Activated T-helper 1 cell treated with anti-CD3 and anti-CD28 coated beads, Interleukin-12 subunit alpha, Interleukin-12 subunit beta, Interleukin-2, Interleukin-4 antibody, amounts not matched to agents 30 ng/mL and 10 ng/mL and 1 ng/mL, durations not matched to agents 14 hours and 24 hours and 36 hours (primary cell): ENCODE measurements at regions not wholly inside any gene's neighbourhood (a gene's known extent, or its start where the extent isn't known, plus 50 kb on each side); places are given as distances from the start of the nearest gene placed in this dataset.

Source experiments
- DNase-seq: peaks from one replicate; pipeline ENCODE4 v3.0.0; 2021; ENCODE audit warnings: low spot score
- H3K27ac Mint-ChIP-seq: one replicate; pipeline ENCODE4 v1.8.0; 2021; ENCODE audit warnings: mild to moderate bottlenecking, mixed read lengths
- H3K27me3 Mint-ChIP-seq: one replicate; pipeline ENCODE4 v1.8.0; 2022; ENCODE audit warnings: mild to moderate bottlenecking, moderate library complexity, mixed read lengths; ENCODE audit not compliant: insufficient read depth
- H3K36me3 Mint-ChIP-seq: one replicate; pipeline ENCODE4 v1.8.0; 2021; ENCODE audit warnings: low read depth, mixed read lengths
- H3K4me1 Mint-ChIP-seq: one replicate; pipeline ENCODE4 v1.8.0; 2021; ENCODE audit warnings: low read depth, mixed read lengths
- H3K4me3 Mint-ChIP-seq: one replicate; pipeline ENCODE4 v1.8.0; 2021; ENCODE audit warnings: mild to moderate bottlenecking, moderate library complexity, mixed read lengths
- H3K9me3 Mint-ChIP-seq: one replicate; pipeline ENCODE4 v1.8.0; 2021; ENCODE audit warnings: mixed read lengths
- intact Hi-C: fragments of 100-400 bp; cut with micrococcal nuclease; formaldehyde crosslinking; loops from one replicate; pipeline ENCODE4 v1.15.1; 2024

DNA sequence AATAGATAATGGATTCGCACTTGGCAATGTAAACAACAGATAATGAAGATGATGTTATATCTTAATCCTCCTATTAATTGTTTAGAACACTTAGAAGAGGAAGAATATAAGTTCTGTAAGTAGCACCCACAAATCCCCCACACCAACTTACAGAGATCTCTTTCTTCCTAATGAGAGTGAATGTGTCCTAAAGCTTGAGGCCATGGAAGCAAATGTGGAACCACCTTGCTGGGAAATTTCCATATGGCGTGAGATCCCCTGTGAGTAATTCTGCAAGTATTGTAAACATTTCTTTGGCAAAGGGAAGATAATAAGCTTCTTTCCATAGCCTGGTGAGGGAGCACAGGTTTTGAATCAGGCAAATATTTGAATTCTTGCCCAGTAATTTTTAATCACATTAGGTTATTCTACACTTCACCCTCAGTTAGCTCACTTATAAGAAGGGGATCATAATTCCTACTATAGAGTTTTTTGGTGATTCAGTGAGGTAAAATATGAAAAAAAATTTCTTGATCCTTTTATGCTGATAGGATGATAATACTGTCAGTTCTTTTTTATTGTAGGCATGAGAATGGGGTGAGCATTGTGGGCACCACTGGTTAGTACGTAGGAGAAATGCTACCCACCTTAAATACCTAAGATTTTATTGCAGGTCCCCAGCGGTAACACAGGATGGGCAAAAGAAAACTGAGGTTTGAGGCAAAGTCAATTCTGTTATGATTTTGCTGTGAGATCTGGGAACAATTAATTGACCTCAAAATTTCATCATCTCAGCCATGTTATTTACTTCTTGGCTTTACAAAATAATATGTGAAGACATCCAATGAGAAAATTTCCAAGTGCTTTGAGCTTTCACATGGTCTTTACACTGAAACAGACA is 574.8 kb downstream of the PSAT1 start:
- H3K36me3 Mint-ChIP-seq: no peaks in the 10 kb centered on the region
- no peaks in the 10 kb centered on the region for H3K27me3 Mint-ChIP-seq
- no peak overlapping the region for H3K4me3 Mint-ChIP-seq
- DNase-seq: no peak
- intact Hi-C loops: no loop called here
- peaks cover 3% of the 10 kb centered on the region for H3K9me3 Mint-ChIP-seq
- H3K4me1 Mint-ChIP-seq: no peaks in the 10 kb centered on the region
- no peak overlapping the region for H3K27ac Mint-ChIP-seq

DNA sequence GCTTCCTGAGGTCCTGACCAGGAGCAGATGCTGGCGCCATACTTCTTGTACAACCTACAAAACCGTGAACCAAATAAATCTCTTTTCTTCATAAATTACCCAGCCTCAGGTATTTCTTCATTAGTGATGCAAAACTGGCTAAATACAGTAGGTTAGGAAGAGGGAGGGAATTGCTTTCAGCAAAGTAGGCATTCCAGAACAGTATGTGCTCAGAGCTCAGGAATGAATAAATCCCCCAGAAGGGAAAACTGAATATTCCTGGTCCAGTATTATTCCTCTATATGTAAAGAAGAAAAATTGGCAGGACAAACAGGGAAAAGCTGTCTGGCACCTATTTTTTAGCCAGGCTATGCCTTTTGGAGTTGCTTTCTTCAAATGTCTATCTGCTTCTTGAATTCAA is 577.1 kb downstream of the PSAT1 start:
- intact Hi-C loops: no loop called here
- peaks cover 3% of the 10 kb centered on the region for H3K9me3 Mint-ChIP-seq

DNA sequence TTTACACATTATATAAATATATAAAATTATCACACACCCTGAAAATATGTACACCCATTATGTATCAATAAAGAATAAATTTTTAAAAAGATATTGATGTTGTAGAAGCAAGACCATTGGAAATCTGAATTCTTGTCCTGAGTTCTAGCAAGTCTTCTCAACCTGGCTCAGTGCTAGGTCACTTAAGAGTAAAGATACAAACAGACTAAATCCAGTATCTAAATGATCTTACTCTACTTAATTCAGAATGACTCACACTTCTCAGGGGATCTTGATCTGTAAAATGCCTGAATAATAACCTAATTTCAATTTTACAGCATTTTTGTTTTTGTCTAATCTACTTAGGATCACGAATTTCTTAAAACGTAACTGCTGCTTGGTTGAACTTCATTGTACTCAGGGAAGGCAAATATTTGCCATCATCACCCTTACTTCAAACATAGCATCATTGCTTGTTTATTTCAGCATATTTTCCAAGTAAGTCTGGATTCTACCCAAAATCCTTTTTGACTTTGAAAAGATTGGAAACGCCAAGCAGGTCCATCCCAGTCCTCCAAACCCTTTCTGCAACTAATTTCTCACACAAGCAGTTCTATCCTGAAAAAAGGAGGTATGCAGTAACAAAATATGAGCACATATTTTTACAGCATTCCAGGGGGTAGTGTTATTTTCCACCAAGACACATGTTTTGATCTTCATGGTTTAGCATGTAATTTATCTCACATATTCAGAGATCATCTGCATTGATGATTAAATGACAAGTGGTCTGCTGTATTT is 582.6 kb downstream of the PSAT1 start:
- Mint-ChIP-seq H3K27me3 (no peaks in the 10 kb centered on the region), H3K36me3 (no peaks in the 10 kb centered on the region), H3K27ac (no peak overlapping the region), H3K9me3 (no peaks in the 10 kb centered on the region), H3K4me1 (no peaks in the 10 kb centered on the region), H3K4me3 (no peak overlapping the region)
- intact Hi-C loops: no loop called here
- DNase-seq: no peak

More for the DNA sequence above, 577.1 kb downstream of the PSAT1 start:
- no peak for DNase-seq
- Mint-ChIP-seq H3K27ac (no peak overlapping the region), H3K36me3 (no peaks in the 10 kb centered on the region), H3K4me1 (no peaks in the 10 kb centered on the region), H3K27me3 (no peaks in the 10 kb centered on the region), H3K4me3 (no peak overlapping the region)

DNA sequence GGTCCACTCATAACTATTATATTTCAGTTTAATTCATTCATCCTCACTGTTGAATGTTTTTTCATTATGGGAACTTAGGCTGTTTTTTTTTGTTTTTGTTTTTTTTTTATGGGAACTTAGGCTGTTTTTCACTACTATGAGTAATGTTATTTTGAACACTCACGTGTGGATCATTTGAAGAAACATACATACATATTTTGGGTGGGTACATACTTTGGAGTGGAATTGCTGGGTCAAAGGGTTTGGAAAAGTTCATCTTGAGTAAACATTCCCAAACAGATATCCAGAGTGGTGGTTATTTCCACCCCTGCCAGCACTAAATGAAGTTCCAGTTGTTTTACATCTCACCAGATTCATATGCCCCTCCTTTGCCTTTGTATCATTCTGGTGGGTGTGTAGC is 584.4 kb downstream of the PSAT1 start:
- Mint-ChIP-seq H3K4me3 (no peak overlapping the region), H3K27ac (no peak overlapping the region), H3K9me3 (no peaks in the 10 kb centered on the region), H3K4me1 (no peaks in the 10 kb centered on the region), H3K27me3 (no peaks in the 10 kb centered on the region), H3K36me3 (no peaks in the 10 kb centered on the region)
- no peak for DNase-seq
- intact Hi-C loops: no loop called here

DNA sequence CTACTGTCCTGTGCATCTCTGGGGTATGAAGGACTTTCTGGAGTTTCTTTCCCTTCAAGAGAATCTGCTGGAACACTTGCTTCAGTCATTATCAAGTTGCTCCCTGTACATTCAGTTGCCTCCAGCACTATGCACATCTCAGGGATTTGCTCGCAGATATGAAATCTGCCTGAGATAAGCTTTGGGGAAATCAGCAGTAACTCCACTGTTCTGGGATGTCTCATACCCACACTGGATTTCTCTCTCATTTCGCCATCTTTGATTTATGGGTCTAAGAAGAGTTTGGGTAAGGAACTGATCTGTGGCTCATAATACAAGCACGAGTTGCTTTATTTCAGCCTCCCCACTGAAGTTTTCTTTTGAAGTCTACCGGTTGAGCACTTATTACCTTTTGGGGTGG is 585.6 kb downstream of the PSAT1 start:
- intact Hi-C loops: no loop called here
- no peaks in the 10 kb centered on the region for H3K36me3 Mint-ChIP-seq
- no peak overlapping the region for H3K27ac Mint-ChIP-seq
- DNase-seq: no peak
- no peaks in the 10 kb centered on the region for H3K27me3 Mint-ChIP-seq
- no peak overlapping the region for H3K4me3 Mint-ChIP-seq
- H3K9me3 Mint-ChIP-seq: no peaks in the 10 kb centered on the region
- no peaks in the 10 kb centered on the region for H3K4me1 Mint-ChIP-seq

DNA sequence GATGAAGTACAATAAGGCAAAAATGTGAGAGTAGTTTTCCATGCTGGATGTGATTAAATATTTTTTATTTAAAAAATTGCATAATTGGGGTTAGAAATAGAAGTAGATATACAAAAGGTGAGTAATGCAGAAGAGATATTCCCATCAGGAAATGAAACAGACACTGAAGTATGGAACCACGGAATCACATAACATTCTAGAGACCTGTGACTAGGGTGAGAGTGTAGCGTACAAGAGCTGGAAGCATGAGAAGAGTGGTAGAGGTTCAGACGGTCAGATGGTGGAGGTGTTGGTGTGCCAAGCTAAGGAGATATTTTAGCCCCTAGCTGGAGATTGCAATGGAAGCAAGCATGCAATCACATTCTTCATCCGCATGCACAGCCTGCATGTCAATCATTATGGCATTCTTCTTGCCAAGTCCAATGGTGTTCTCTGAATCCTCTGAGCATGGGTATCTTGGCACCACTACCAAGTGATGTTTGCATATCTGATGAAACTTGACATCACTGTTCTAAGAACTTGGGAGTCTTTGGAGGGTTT is 587.8 kb downstream of the PSAT1 start:
- Mint-ChIP-seq H3K36me3 (no peaks in the 10 kb centered on the region), H3K9me3 (peaks cover 2% of the 10 kb centered on the region), H3K4me3 (no peak overlapping the region), H3K27ac (no peak overlapping the region), H3K4me1 (no peaks in the 10 kb centered on the region), H3K27me3 (no peaks in the 10 kb centered on the region)
- DNase-seq: no peak
- intact Hi-C loops: no loop called here

DNA sequence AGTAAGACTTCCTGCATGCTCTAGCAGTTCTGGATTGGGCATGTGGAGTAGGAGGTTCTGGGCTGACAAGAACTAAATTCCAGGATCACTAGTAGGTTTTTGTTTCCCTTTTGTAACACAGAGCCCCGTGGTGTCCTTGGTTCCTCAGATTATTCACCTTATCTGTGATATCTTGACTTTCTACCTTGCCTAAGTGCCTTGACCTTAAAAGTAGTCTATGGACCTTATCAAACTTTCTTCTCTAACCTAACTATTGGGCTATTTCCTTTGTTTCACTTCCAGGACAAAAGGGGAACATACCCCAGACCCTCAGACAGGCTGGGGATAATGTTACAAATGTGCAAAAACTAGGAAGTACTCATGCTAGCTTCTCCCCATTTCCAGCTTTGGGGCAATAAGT is 595.3 kb downstream of the PSAT1 start:
- Mint-ChIP-seq H3K4me1 (no peaks in the 10 kb centered on the region), H3K27me3 (no peaks in the 10 kb centered on the region), H3K9me3 (peaks cover 4% of the 10 kb centered on the region), H3K4me3 (no peak overlapping the region), H3K36me3 (no peaks in the 10 kb centered on the region), H3K27ac (no peak overlapping the region)
- no peak for DNase-seq
- intact Hi-C loops: no loop called here

DNA sequence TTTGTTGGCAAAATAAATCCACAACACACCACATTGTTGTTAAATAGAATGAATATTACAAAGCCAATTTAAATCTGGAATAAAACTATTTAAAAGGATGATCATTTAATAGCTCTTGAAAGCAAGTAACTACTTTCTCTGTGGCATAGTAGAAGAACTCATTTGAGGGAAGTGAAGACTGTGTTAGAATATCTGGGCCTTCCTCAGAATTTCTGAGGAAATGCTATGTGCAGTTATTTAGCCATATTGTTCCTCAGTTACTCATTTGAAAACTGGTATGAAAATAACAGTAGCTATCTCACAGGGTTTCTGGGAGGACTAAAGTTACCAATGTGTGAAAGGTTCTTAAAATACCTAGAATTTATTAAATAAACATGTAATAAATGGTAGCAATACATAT is 595.8 kb downstream of the PSAT1 start:
- DNase-seq: no peak
- Mint-ChIP-seq H3K36me3 (no peaks in the 10 kb centered on the region), H3K9me3 (peaks cover 4% of the 10 kb centered on the region), H3K4me3 (no peak overlapping the region), H3K27ac (no peak overlapping the region), H3K27me3 (no peaks in the 10 kb centered on the region), H3K4me1 (no peaks in the 10 kb centered on the region)
- intact Hi-C loops: no loop called here

DNA sequence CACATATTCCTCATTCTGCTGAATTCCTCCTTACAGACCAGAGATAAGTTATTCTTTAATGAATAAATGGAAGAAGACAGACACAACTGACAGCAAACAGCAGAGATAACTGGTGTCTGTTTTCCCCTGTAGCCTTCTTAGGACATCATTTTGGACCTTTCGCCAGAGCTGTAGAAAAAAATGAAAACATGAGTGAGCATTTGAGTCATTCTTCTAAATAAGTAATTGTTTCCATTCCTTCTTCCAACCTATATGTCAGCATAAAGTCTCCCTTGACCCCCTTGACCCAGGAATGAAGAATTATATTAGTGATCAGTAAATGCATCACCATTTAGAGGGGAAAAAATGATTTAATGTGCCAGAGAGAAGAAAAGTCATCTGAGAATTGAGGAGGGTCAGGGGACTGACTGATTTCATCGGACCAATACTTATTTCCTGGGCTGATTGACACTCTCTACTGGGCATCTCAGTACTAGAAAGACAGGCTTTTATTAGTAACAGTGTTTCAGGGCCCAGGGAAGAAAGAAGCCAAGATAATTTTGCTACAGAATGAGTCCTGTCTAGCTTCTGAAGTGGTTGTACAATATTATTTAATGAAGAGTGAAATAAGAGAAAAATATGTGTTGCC is 597.0 kb downstream of the PSAT1 start:
- Mint-ChIP-seq H3K27ac (no peak overlapping the region), H3K36me3 (no peaks in the 10 kb centered on the region), H3K4me1 (no peaks in the 10 kb centered on the region), H3K27me3 (no peaks in the 10 kb centered on the region), H3K4me3 (no peak overlapping the region), H3K9me3 (peaks cover 4% of the 10 kb centered on the region)
- no peak for DNase-seq
- intact Hi-C loops: no loop called here

DNA sequence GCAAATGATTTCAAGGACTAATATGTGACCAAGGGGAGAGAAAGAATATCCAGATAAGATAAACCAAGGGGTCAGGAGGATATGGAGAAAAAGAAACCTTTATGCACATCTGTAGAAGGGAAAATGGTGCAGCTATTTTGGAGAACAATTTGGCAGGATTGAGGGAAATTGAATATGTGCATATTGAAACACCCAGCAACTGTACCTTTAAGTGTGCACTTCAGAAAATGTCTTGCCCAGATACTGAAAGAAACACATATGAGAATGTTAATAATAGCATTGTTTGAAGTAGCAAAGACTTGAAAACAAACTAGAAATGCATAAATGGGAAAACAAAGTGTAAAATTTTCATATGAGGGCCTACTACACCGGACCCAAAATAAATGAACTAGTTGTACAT is 599.6 kb downstream of the PSAT1 start:
- no peaks in the 10 kb centered on the region for H3K4me1 Mint-ChIP-seq
- H3K27ac Mint-ChIP-seq: no peak overlapping the region
- no peaks in the 10 kb centered on the region for H3K36me3 Mint-ChIP-seq
- no peak overlapping the region for H3K4me3 Mint-ChIP-seq
- no peaks in the 10 kb centered on the region for H3K9me3 Mint-ChIP-seq
- DNase-seq: no peak
- intact Hi-C loops: no loop called here
- H3K27me3 Mint-ChIP-seq: no peaks in the 10 kb centered on the region

DNA sequence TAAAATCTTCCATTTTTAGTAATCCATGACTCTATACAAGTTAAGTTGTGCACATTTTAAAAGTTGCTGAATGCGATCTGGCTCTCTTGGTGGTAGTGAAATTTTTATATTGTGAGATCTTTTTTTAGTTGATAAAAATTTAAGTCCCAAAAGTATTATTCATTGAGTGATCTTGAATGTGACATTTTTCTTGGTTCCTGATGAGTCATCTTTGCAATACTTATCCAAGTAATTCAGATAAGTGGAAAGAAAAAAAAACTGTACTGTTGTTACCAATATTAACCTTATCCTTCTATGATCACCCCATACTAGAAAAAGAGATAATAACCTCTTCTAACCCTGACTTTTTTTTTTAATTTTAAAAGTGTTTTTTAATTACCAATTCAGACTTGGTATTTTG is 601.3 kb downstream of the PSAT1 start:
- intact Hi-C loops: no loop called here

DNA sequence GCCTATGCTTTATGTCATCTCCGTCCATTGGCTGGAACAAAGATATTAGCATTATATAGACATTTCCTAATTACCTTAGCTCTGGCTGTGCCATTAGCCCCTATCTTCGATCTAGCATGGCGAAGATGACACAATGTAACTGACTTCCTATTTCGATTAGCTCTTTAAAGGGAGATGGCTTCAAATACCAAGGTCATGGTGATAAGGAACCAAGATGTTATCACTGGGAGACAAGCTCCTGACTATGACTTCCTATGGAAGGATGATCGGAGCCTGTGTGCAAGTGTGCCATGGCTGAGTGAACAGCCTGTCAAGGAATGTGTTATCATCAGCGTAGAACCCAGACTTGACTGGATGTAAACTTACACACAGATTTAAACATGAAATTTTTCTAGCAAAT is 602.1 kb downstream of the PSAT1 start:
- no peak overlapping the region for H3K4me3 Mint-ChIP-seq
- intact Hi-C loops: no loop called here
- no peak overlapping the region for H3K27ac Mint-ChIP-seq
- H3K36me3 Mint-ChIP-seq: no peaks in the 10 kb centered on the region
- no peak for DNase-seq
- no peaks in the 10 kb centered on the region for H3K27me3 Mint-ChIP-seq
- no peaks in the 10 kb centered on the region for H3K4me1 Mint-ChIP-seq
- H3K9me3 Mint-ChIP-seq: no peaks in the 10 kb centered on the region

More for the DNA sequence above, 601.3 kb downstream of the PSAT1 start:
- H3K27ac Mint-ChIP-seq: no peak overlapping the region
- no peaks in the 10 kb centered on the region for H3K4me1 Mint-ChIP-seq
- H3K36me3 Mint-ChIP-seq: no peaks in the 10 kb centered on the region
- no peak for DNase-seq
- H3K9me3 Mint-ChIP-seq: no peaks in the 10 kb centered on the region
- H3K4me3 Mint-ChIP-seq: no peak overlapping the region
- no peaks in the 10 kb centered on the region for H3K27me3 Mint-ChIP-seq

DNA sequence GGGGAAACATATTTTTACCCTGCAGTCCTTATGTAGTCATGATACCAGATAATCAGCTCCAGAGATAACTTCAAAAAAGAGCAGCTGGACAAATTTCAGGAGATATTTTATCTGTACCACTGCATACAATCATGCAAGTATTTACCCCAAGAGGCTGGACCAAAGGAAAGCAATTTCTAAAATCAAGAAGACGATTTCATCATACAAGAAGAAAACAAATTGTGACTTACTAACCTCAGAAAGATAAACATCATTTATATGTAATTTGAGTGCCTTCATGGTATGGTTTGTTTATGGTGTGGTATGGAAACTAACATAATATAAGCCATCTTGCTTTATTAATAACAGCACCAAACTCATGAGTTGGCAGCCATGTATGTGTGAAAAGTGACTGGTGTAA is 603.6 kb downstream of the PSAT1 start:
- H3K36me3 Mint-ChIP-seq: no peaks in the 10 kb centered on the region
- H3K27ac Mint-ChIP-seq: no peak overlapping the region
- no peaks in the 10 kb centered on the region for H3K9me3 Mint-ChIP-seq
- DNase-seq: no peak
- no peak overlapping the region for H3K4me3 Mint-ChIP-seq
- H3K27me3 Mint-ChIP-seq: no peaks in the 10 kb centered on the region
- no peaks in the 10 kb centered on the region for H3K4me1 Mint-ChIP-seq
- intact Hi-C loops: no loop called here
